EL (cell line): ENCODE measurements at regions not wholly inside any gene's neighbourhood (a gene's known extent, or its start where the extent isn't known, plus 50 kb on each side); places are given as distances from the start of the nearest gene placed in this dataset.

Source experiments
- DNase-seq: peaks from one replicate; pipeline ENCODE4 v3.0.0-alpha.2; 2016

- DNase-seq: no peak
Observed at GRCh38 chr18:55089610-55090009, 130.3 kb upstream of the CCDC68 start.

- no peak for DNase-seq
Observed at GRCh38 chr18:55088561-55088960, 129.3 kb upstream of the CCDC68 start.

- DNase-seq: no peak
Observed at GRCh38 chr18:55088000-55088401, 128.7 kb upstream of the CCDC68 start.

GRCh38 chr18:55086906-55087305 lies 127.6 kb upstream of the CCDC68 start:
- no peak for DNase-seq

- DNase-seq: no peak
Observed at GRCh38 chr18:55085557-55086285, 126.5 kb upstream of the CCDC68 start.

GRCh38 chr18:55084550-55084949 lies 125.3 kb upstream of the CCDC68 start:
- no peak for DNase-seq

- DNase-seq: peak; percentile 51
Observed at GRCh38 chr18:55083461-55083860, 124.2 kb upstream of the CCDC68 start.

GRCh38 chr18:55079481-55080355 lies 120.5 kb upstream of the CCDC68 start:
- no peak for DNase-seq

- no peak for DNase-seq
Observed at GRCh38 chr18:55079067-55079466, 119.8 kb upstream of the CCDC68 start.

- DNase-seq: no peak
Observed at GRCh38 chr18:55078303-55078932, 119.2 kb upstream of the CCDC68 start.

- no peak for DNase-seq
Observed at GRCh38 chr18:55076643-55077218, 117.5 kb upstream of the CCDC68 start.

- DNase-seq: no peak
Observed at GRCh38 chr18:55073834-55074233, 114.6 kb upstream of the CCDC68 start.

GRCh38 chr18:55073116-55073515 lies 113.9 kb upstream of the CCDC68 start:
- no peak for DNase-seq

- no peak for DNase-seq
Observed at GRCh38 chr18:55072698-55073097, 113.4 kb upstream of the CCDC68 start.

GRCh38 chr18:55072181-55072580 lies 112.9 kb upstream of the CCDC68 start:
- no peak for DNase-seq

GRCh38 chr18:55069497-55069896 lies 110.2 kb upstream of the CCDC68 start:
- DNase-seq: no peak

GRCh38 chr18:55064760-55065159 lies 105.5 kb upstream of the CCDC68 start:
- DNase-seq: no peak

- no peak for DNase-seq
Observed at GRCh38 chr18:55064073-55064472, 104.8 kb upstream of the CCDC68 start.

GRCh38 chr18:55054021-55054990 lies 95.0 kb upstream of the CCDC68 start:
- peak; percentile 18 for DNase-seq

- peak; percentile 59 for DNase-seq
Observed at GRCh38 chr18:55048892-55049291, 89.6 kb upstream of the CCDC68 start.

GRCh38 chr18:55047546-55047945 lies 88.3 kb upstream of the CCDC68 start:
- peak; percentile 47 for DNase-seq

- DNase-seq: no peak
Observed at GRCh38 chr18:55041366-55041765, 82.1 kb upstream of the CCDC68 start.
